ENCODE measurements at regions not wholly inside any gene's neighbourhood (a gene's known extent, or its start where the extent isn't known, plus 50 kb on each side); places are given as distances from the start of the nearest gene placed in this dataset.

- no CpG with 5 or more reads among the region's 2 CpGs for WGBS, 2 experiments (ENCODE audit: extremely low coverage in 2 of 2, insufficient read length in 1 of 2)
- Histone ChIP-seq H3K79me1 (ENCODE audit: low read depth in 1 of 2, low read length in 2 of 2) (no peaks in the 10 kb centered on the region), H3K4me1 (ENCODE audit: control insufficient read depth, insufficient read depth, low read length) (no peaks in the 10 kb centered on the region), H2BK5ac (ENCODE audit: low read depth, low read length, poor library complexity, severe bottlenecking) (no peak overlapping the region), H2AK5ac (ENCODE audit: low read depth, low read length) (no peak overlapping the region), H4K5ac (ENCODE audit: low read depth, low read length) (no peak overlapping the region), H3K56ac (ENCODE audit: extremely low read depth, insufficient read depth, low read length) (no peak overlapping the region), H3K9ac (ENCODE audit: low read depth, low read length) (no peak overlapping the region), H2BK20ac (ENCODE audit: low read depth, low read length) (no peak overlapping the region), H4K20me1 (ENCODE audit: insufficient read depth, low read length) (no peaks in the 10 kb centered on the region), H3K27me3 (ENCODE audit: control insufficient read depth, insufficient read depth, low read length) (no peaks in the 10 kb centered on the region), H3K23ac (ENCODE audit: low read depth, low read length) (no peak overlapping the region), H3K9me3 (ENCODE audit: control insufficient read depth, insufficient read depth, low read length) (peaks cover 2% of the 10 kb centered on the region; the same call in 1 of the 2 replicates), H3K36me3 (ENCODE audit: control insufficient read depth, insufficient read depth, low read length) (no peaks in the 10 kb centered on the region), H4K91ac (ENCODE audit: insufficient read depth, low read depth, low read length) (no peak overlapping the region), H3K18ac (ENCODE audit: low read depth, low read length) (no peak overlapping the region), H3K27ac (ENCODE audit: insufficient read depth, low read length) (no peak overlapping the region), H3K4me3 (ENCODE audit: insufficient read depth, low read depth, low read length) (no peak overlapping the region), H2BK120ac (ENCODE audit: low read depth, low read length) (no peak overlapping the region), H4K8ac (ENCODE audit: low read depth in 2 of 2, low read length in 2 of 2) (no peak overlapping the region), H3K9me1 (ENCODE audit: insufficient read depth, low read length) (no peaks in the 10 kb centered on the region), H3K4ac (ENCODE audit: low read depth, low read length) (no peak overlapping the region), H2BK15ac (ENCODE audit: low read depth, low read length) (no peak overlapping the region), H2AFZ (replicated peaks; ENCODE audit: low read length, poor library complexity) (no peak overlapping the region), H3K4me2 (ENCODE audit: low read depth, low read length) (no peak overlapping the region), H3K14ac (replicated peaks; ENCODE audit: low read depth, low read length) (no peak overlapping the region), H2AK9ac (replicated peaks; ENCODE audit: low read depth, low read length, poor library complexity) (no peak overlapping the region)
- no TSS peak for BruUV-seq (replicated peaks)
- dilution Hi-C loops (cut with HindIII; ENCODE audit: low sequenced_read_pairs, unreplicated experiment) (no loop called here), in situ Hi-C loops (cut with MboI; ENCODE audit: low sequenced_read_pairs) (no loop called here), intact Hi-C loops (cut with micrococcal nuclease) (no loop called here)
- DNase-seq (no peak), ATAC-seq (ENCODE audit: low read depth) (no peak)
- CTCF ChIA-PET = interaction anchor here (0.7 kb wide), 1 partner anchor 82 kb away, joined by 3 read pairs; no protein-coding TSS in a partner anchor
- POLR2A ChIA-PET (ENCODE audit: unreplicated experiment) = no interaction called here
- TF ChIP-seq BHLHE40 (IDR thresholded peaks at IDR 0.05; ENCODE audit: low read depth, low read length) (no peak), USF2 (IDR thresholded peaks at IDR 0.05; ENCODE audit: low read depth, low read length) (no peak), RAD21 (IDR thresholded peaks at IDR 0.05; ENCODE audit: low read length) (no peak), RFX5 (IDR thresholded peaks at IDR 0.05; ENCODE audit: low read depth, low read length) (no peak), ELK1 (IDR thresholded peaks at IDR 0.05; ENCODE audit: borderline replicate concordance, low read depth, low read length) (no peak), CEBPB (IDR thresholded peaks at IDR 0.05; ENCODE audit: low read depth, low read length) (no peak), NFE2L2 (IDR thresholded peaks at IDR 0.05; ENCODE audit: low read depth, low read length) (no peak), POLR2A (IDR thresholded peaks at IDR 0.05; ENCODE audit: low read depth, low read length) (no peak)
These were observed 71.4 kb upstream of the CDH20 start for GRCh38 chr18:61261870-61262269.

Data from IMR-90 (cell line).